ENCODE measurements at regions not wholly inside any gene's neighbourhood (a gene's known extent, or its start where the extent isn't known, plus 50 kb on each side); places are given as distances from the start of the nearest gene placed in this dataset.

DNA sequence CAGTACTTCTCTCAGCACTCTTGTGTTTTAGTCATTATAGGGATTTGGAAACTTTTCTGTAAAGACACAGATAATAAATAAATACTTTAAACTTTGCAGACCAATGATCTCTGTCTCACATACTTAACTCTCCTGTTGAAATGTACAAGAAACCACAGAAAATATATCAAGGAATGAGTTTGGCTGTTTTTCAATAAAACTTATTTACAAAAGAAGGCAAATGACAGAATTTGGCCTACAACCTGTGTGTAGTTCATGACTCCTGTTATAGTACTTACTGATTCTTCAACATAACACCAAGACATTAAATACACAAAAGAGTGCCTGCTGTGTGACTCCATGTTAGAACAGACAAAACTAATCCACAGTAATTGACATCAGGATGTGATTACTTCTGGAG is 510.0 kb upstream of the PHF14 start:
- TF ChIP-seq, protein P1, sequence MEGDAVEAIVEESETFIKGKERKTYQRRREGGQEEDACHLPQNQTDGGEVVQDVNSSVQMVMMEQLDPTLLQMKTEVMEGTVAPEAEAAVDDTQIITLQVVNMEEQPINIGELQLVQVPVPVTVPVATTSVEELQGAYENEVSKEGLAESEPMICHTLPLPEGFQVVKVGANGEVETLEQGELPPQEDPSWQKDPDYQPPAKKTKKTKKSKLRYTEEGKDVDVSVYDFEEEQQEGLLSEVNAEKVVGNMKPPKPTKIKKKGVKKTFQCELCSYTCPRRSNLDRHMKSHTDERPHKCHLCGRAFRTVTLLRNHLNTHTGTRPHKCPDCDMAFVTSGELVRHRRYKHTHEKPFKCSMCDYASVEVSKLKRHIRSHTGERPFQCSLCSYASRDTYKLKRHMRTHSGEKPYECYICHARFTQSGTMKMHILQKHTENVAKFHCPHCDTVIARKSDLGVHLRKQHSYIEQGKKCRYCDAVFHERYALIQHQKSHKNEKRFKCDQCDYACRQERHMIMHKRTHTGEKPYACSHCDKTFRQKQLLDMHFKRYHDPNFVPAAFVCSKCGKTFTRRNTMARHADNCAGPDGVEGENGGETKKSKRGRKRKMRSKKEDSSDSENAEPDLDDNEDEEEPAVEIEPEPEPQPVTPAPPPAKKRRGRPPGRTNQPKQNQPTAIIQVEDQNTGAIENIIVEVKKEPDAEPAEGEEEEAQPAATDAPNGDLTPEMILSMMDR (conservative IDR thresholded peaks at IDR 0.05 in 1 of 2, IDR thresholded peaks at IDR 0.05 in 1 of 2; ENCODE audit: extremely low read depth in 1 of 2, insufficient read depth in 1 of 2, low read depth in 1 of 2, low read length in 2 of 2) = no peak
- TF ChIP-seq EZH2 (IDR thresholded peaks at IDR 0.05; ENCODE audit: borderline replicate concordance, low read length) = no peak

All from mammary epithelial cell (primary cell).